ENCODE measurements at regions not wholly inside any gene's neighbourhood (a gene's known extent, or its start where the extent isn't known, plus 50 kb on each side); places are given as distances from the start of the nearest gene placed in this dataset.

DNA sequence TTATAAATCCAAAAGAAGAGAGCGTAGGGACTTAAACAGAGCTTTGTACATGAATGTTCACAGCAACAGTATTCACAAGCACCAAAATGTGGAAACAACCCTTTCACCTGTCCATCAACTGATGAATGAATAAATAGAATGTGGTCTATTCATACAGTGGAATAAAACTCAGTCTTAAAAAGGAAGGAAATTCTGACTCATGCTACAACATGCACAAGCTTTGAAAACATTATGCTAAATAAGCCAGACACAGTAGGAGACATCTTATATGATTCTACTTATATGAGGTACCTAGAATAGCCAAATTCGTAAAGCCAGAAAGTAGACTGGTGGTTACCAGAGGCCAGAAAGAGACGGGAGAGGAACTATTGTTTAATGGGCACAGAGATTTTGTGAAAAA, 74.3 kb downstream of the SHANK2 start:
- TF ChIP-seq, protein P1, sequence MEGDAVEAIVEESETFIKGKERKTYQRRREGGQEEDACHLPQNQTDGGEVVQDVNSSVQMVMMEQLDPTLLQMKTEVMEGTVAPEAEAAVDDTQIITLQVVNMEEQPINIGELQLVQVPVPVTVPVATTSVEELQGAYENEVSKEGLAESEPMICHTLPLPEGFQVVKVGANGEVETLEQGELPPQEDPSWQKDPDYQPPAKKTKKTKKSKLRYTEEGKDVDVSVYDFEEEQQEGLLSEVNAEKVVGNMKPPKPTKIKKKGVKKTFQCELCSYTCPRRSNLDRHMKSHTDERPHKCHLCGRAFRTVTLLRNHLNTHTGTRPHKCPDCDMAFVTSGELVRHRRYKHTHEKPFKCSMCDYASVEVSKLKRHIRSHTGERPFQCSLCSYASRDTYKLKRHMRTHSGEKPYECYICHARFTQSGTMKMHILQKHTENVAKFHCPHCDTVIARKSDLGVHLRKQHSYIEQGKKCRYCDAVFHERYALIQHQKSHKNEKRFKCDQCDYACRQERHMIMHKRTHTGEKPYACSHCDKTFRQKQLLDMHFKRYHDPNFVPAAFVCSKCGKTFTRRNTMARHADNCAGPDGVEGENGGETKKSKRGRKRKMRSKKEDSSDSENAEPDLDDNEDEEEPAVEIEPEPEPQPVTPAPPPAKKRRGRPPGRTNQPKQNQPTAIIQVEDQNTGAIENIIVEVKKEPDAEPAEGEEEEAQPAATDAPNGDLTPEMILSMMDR (IDR thresholded peaks at IDR 0.05) = no peak
- TF ChIP-seq POLR2AphosphoS5 (IDR thresholded peaks at IDR 0.05) (no peak), POLR2A (IDR thresholded peaks at IDR 0.05; ENCODE audit: low read depth) (no peak), EP300 (IDR thresholded peaks at IDR 0.05) (no peak)
